OCI-LY3 (cell line): ENCODE measurements at regions not wholly inside any gene's neighbourhood (a gene's known extent, or its start where the extent isn't known, plus 50 kb on each side); places are given as distances from the start of the nearest gene placed in this dataset.

ENCODE experiments used
- H2AFZ ChIP-seq: fragments of 200-600, 300-600 bp; shearing (Covaris generic); 2 replicates; pipeline ENCODE4 v1.6.0; 2014; ENCODE audit warnings: antibody characterized with exemption, low read depth, low read length
- H3K27ac ChIP-seq: fragments of 200-600, 300-600 bp; sonication (generic); 2 replicates; pipeline ENCODE4 v1.5.1; 2014; ENCODE audit warnings: mild to moderate bottlenecking, low read length, moderate library complexity, mixed read lengths
- H3K27me3 ChIP-seq: fragments of 200-600, 300-600 bp; sonication (generic); 2 replicates; pipeline ENCODE4 v1.6.1; 2014; ENCODE audit warnings: low read depth, low read length, mixed read lengths
- H3K36me3 ChIP-seq: fragments of 200-600, 300-600 bp; sonication (generic); replicated peaks from 2 replicates; pipeline ENCODE3; 2014; ENCODE audit warnings: low read depth, low read length, mixed read lengths
- H3K4me1 ChIP-seq: fragments of 300-600, 200-600 bp; sonication (generic); 2 replicates; pipeline ENCODE4 v1.6.1; 2014; ENCODE audit warnings: low read length, mixed read lengths
- H3K4me2 ChIP-seq: fragments of 200-600, 300-600 bp; sonication (generic); 2 replicates; pipeline ENCODE4 v1.6.1; 2014; ENCODE audit warnings: low read length, mixed read lengths
- H3K4me3 ChIP-seq: fragments of 300-600, 200-600 bp; sonication (generic); 2 replicates; pipeline ENCODE4 v1.5.1; 2014; ENCODE audit warnings: antibody characterized with exemption, mild to moderate bottlenecking, low read length, moderate library complexity
- H3K79me2 ChIP-seq: fragments of 300-600, 200-600 bp; shearing (Covaris generic); 2 replicates; pipeline ENCODE4 v1.6.1; 2014; ENCODE audit warnings: mild to moderate bottlenecking, low read length, mixed read lengths
- H3K9ac ChIP-seq: fragments of 300-600, 200-600 bp; shearing (Covaris generic); 2 replicates; pipeline ENCODE4 v1.6.0; 2014; ENCODE audit warnings: mild to moderate bottlenecking, low read length, moderate library complexity
- H3K9me3 ChIP-seq: fragments of 200-600, 300-600 bp; shearing (Covaris generic); 2 replicates; pipeline ENCODE4 v1.6.1; 2014; ENCODE audit warnings: low read length, mixed read lengths; ENCODE audit not compliant: insufficient read depth
- H4K20me1 ChIP-seq: fragments of 200-600, 300-600 bp; sonication (generic); 2 replicates; pipeline ENCODE4 v1.6.1; 2016; ENCODE audit warnings: low read length, mixed read lengths; ENCODE audit not compliant: insufficient read depth
- EZH2phosphoT487 ChIP-seq: fragments of 200-600 bp; shearing (Covaris generic); IDR thresholded peaks from 2 replicates; pipeline ENCODE4 v1.6.1; 2018; ENCODE audit warnings: antibody characterized with exemption, mixed run types, low read depth
- TF ChIP-seq, protein P1 (sequence below): fragments of 200-600, 300-600 bp; sonication (generic); IDR thresholded peaks from 2 replicates; pipeline ENCODE4 v1.5.1; 2014; ENCODE audit warnings: antibody characterized with exemption, low read length, low read depth

DNA sequence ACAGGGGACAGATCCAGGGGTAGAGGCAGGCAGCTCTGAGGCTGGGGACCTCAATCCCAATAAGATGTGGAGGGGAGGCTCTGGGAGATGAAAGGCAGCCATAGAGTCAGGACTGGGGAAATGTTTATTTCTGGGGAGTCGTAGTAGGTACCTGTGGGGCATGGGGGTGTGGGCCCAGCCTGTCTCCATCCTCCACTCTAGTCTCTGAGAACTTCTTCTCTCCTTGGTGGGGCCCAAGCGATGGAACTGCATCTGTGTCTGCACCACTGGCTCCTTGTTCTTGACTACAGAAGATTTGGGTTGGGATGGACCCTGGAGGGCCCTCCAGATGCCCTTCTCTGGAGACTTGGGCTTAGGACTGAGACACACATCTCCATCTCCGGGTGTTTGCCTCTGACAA lies 953.9 kb upstream of the ZNF722 start:
- H3K79me2 ChIP-seq: no peaks in the 10 kb centered on the region
- no peaks in the 10 kb centered on the region for H3K36me3 ChIP-seq
- no peaks in the 10 kb centered on the region for H3K9me3 ChIP-seq
- no peak overlapping the region for H2AFZ ChIP-seq
- H3K27me3 ChIP-seq: no peaks in the 10 kb centered on the region
- TF ChIP-seq, protein P1, sequence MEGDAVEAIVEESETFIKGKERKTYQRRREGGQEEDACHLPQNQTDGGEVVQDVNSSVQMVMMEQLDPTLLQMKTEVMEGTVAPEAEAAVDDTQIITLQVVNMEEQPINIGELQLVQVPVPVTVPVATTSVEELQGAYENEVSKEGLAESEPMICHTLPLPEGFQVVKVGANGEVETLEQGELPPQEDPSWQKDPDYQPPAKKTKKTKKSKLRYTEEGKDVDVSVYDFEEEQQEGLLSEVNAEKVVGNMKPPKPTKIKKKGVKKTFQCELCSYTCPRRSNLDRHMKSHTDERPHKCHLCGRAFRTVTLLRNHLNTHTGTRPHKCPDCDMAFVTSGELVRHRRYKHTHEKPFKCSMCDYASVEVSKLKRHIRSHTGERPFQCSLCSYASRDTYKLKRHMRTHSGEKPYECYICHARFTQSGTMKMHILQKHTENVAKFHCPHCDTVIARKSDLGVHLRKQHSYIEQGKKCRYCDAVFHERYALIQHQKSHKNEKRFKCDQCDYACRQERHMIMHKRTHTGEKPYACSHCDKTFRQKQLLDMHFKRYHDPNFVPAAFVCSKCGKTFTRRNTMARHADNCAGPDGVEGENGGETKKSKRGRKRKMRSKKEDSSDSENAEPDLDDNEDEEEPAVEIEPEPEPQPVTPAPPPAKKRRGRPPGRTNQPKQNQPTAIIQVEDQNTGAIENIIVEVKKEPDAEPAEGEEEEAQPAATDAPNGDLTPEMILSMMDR: no peak
- TF ChIP-seq EZH2phosphoT487: no peak
- no peak overlapping the region for H3K4me3 ChIP-seq
- H4K20me1 ChIP-seq: no peaks in the 10 kb centered on the region
- H3K27ac ChIP-seq: no peak overlapping the region
- H3K9ac ChIP-seq: no peak overlapping the region
- H3K4me1 ChIP-seq: no peaks in the 10 kb centered on the region
- H3K4me2 ChIP-seq: no peak overlapping the region

DNA sequence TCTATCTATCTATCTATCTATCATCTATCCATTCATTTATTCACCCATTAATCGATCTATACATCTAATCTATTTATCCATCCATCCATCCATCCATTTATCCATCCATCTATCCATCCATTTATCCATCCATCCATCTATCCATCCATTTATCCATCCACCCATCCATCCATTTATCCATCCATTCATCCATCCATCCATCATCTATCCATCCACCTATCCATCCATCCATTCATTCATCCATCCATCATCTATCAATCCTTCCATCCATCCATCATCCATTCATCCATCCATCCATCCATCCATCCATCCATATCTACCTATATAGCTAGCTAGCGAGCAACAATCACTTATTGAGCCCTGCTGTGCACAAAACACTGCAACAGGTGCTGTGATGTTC lies 953.1 kb upstream of the ZNF722 start:
- no peaks in the 10 kb centered on the region for H3K4me1 ChIP-seq
- H2AFZ ChIP-seq: no peak overlapping the region
- H3K4me3 ChIP-seq: no peak overlapping the region
- H3K27me3 ChIP-seq: no peaks in the 10 kb centered on the region
- no peaks in the 10 kb centered on the region for H3K9me3 ChIP-seq
- no peaks in the 10 kb centered on the region for H4K20me1 ChIP-seq
- no peaks in the 10 kb centered on the region for H3K79me2 ChIP-seq
- no peak overlapping the region for H3K9ac ChIP-seq
- H3K27ac ChIP-seq: no peak overlapping the region
- H3K36me3 ChIP-seq: no peaks in the 10 kb centered on the region
- no peak overlapping the region for H3K4me2 ChIP-seq
- no peak for TF ChIP-seq EZH2phosphoT487
- TF ChIP-seq, protein P1: no peak

DNA sequence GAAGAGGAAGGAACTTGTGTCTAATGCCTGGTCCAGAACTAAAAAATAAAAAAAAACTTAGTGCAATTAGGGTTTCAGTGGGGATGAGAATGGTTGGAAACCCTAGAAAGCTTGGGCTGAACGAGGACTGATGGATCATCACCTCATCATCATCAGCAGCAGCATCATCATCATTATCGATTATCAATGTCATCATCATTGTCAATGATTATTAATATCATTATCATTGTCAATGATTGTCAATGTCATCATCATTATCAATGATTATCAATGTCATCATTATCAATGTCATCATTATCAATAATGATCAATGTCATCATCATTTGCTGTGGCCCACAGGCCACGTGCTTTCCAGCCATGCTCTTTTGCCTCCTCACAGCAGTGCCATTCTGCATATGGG lies 952.0 kb upstream of the ZNF722 start:
- no peak overlapping the region for H3K27ac ChIP-seq
- no peak overlapping the region for H2AFZ ChIP-seq
- no peaks in the 10 kb centered on the region for H3K79me2 ChIP-seq
- no peaks in the 10 kb centered on the region for H3K9me3 ChIP-seq
- no peak overlapping the region for H3K4me3 ChIP-seq
- H3K9ac ChIP-seq: no peak overlapping the region
- TF ChIP-seq, protein P1: no peak
- TF ChIP-seq EZH2phosphoT487: no peak
- no peaks in the 10 kb centered on the region for H3K27me3 ChIP-seq
- no peaks in the 10 kb centered on the region for H4K20me1 ChIP-seq
- H3K4me2 ChIP-seq: no peak overlapping the region
- H3K36me3 ChIP-seq: no peaks in the 10 kb centered on the region
- H3K4me1 ChIP-seq: no peaks in the 10 kb centered on the region

DNA sequence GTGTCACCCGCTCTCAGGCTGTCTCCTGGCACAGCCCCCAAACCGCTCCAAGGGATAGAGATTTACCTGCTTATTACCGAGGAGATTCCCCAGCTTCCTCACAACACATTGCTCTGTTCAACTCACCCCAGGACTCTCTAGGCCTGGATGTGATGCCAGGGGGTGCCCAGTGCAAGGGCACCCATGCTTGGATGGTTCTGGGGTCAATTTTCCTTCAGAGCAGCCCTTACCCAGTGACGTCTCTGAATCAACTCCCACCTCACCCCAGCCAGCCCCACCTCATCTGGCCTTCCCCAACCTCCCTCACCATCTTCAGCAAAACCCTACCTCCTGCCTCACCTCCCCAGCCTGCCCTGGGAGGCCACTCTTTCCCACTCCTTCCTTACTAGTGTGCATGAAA lies 951.6 kb upstream of the ZNF722 start:
- no peaks in the 10 kb centered on the region for H3K4me1 ChIP-seq
- no peaks in the 10 kb centered on the region for H3K36me3 ChIP-seq
- H3K9ac ChIP-seq: no peak overlapping the region
- TF ChIP-seq EZH2phosphoT487: no peak
- H3K4me3 ChIP-seq: no peak overlapping the region
- H3K79me2 ChIP-seq: no peaks in the 10 kb centered on the region
- H3K9me3 ChIP-seq: no peaks in the 10 kb centered on the region
- H4K20me1 ChIP-seq: no peaks in the 10 kb centered on the region
- H2AFZ ChIP-seq: no peak overlapping the region
- H3K4me2 ChIP-seq: no peak overlapping the region
- H3K27me3 ChIP-seq: no peaks in the 10 kb centered on the region
- H3K27ac ChIP-seq: no peak overlapping the region

DNA sequence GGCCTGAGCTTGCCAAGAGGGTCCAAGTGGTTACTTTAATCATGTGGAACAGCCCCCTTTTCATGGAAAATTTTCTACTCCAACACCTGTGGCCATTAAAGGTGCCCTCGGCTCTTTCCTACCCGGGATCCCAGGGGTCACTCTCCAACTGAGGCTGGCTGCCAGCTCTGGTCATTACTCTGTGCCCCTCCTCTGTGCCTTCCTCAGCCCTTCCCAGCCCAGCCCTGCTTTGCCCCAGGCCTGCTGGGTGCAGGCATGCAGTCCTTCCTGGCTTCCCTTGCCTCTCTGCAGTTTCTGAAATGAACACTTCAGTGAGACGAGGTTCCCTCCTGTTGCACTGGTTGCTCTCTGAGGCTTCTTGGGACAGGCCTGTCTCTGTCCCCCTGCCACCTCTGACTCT lies 951.1 kb upstream of the ZNF722 start:
- no peak overlapping the region for H3K4me2 ChIP-seq
- H2AFZ ChIP-seq: no peak overlapping the region
- no peaks in the 10 kb centered on the region for H3K27me3 ChIP-seq
- TF ChIP-seq, protein P1: no peak
- TF ChIP-seq EZH2phosphoT487: no peak
- no peaks in the 10 kb centered on the region for H3K9me3 ChIP-seq
- H3K9ac ChIP-seq: no peak overlapping the region
- no peaks in the 10 kb centered on the region for H4K20me1 ChIP-seq
- no peaks in the 10 kb centered on the region for H3K79me2 ChIP-seq
- no peaks in the 10 kb centered on the region for H3K4me1 ChIP-seq
- H3K4me3 ChIP-seq: no peak overlapping the region
- no peak overlapping the region for H3K27ac ChIP-seq
- H3K36me3 ChIP-seq: no peaks in the 10 kb centered on the region
